T follicular helper cell (primary cell): ENCODE measurements at regions not wholly inside any gene's neighbourhood (a gene's known extent, or its start where the extent isn't known, plus 50 kb on each side); places are given as distances from the start of the nearest gene placed in this dataset.

Experiments used
- DNase-seq: peaks from one replicate; pipeline ENCODE4 v3.0.0-alpha.2; 2020; ENCODE audit warnings: low read depth

DNA sequence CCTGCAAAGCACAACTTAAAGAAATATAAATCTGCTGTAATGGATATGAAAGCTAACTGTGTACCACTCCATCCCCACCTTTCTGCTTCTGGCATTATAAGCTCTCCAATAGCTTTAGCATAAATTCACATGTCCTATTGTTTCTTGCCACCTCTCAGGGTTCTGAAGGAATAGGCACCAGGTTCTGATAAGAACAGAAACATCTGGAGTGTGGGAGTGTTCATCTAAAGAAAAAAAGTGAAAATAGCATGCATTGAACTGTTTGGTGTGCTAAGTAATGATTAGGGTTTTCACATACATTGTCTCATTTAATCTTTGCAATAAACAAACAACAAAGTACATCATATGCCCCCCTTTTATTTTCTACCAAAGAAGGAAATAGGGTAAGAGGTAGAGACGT lies 72.3 kb downstream of the FAM76B start:
- no peak for DNase-seq

DNA sequence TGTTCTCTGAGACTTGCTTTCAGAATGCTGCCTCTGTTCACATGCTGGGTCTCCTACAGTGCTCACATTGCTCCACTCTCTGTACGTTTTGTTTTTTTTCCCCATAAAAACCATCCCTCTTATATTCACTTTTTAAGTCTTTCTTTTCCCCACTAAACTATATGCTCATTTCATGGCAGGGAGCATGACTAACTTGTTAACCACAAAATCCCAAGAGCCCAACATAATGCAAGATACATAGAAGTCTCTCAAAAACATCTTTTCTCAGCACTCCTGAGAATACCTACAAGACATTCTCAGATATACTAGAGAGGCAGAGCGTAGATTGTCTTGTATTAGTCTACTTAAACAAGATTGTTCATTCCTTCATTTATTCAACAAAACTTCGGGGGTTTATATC lies 73.3 kb downstream of the FAM76B start:
- DNase-seq, result no peak

DNA sequence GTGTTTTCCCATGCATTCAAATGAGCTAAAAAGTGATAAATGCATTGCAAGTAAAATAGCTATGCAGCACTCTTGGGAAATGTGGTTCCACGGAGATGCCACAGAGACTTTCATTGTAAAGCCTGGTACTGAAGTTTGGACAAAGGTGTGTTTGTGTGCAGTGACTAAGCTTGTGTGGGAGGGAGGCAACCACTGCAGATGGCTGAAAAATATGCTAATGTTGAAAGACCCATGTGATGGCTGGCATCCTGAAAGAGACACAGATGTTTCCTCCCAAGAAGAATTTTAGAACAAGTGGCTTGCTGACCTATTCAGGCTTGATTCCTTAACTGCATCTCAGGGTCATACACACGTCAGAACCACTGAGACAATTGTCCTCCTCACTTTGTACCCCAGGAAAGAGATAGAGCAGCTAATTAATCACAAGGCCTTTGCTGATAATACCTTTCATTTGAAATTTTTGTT lies 73.8 kb downstream of the FAM76B start:
- DNase-seq, result no peak

- no peak for DNase-seq
Observed at GRCh38 chr11:95714843-95715776, 74.5 kb downstream of the FAM76B start.

- no peak for DNase-seq
Observed at GRCh38 chr11:95713428-95713827, 76.2 kb downstream of the FAM76B start.

DNA sequence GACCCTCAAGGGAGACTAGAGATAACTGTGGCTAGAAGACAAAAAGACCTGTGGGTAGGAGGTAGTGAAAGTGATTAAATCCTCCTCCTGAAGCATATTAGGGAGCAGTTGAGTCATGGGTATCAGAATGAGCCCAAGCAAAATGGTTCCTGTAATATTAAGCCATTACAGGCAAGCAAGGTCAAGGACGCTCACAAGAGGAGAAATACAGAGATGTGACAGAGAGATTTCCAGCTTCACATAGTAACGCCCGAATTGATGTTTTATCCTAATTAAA lies 77.7 kb downstream of the FAM76B start:
- DNase-seq, result no peak

- no peak for DNase-seq
Observed at GRCh38 chr11:95711162-95711944, 78.2 kb downstream of the FAM76B start.

DNA sequence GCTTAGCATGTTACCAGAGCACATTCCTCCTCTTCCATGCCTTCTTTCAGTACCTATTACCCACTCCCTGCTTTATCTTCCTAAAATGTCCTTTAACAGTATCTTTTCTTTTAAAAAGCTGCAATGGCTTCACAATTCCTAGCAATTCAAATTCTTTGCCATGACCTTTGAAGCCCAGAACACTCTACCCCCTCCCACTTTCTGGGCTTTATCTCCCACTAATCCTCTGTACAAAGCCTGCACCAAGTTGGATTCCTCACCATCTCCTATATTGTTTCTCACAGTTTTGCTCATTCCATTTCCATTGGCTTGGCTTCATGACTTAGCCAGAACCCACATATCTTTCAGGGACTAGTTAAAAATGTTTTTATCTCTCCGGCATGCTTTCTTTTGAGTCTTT lies 80.9 kb downstream of the FAM76B start:
- no peak for DNase-seq

GRCh38 chr11:95706974-95707387 lies 82.6 kb downstream of the FAM76B start:
- DNase-seq, result no peak

- peak; percentile 75 for DNase-seq
Observed at GRCh38 chr11:95705485-95706124, 84.0 kb downstream of the FAM76B start.

DNA sequence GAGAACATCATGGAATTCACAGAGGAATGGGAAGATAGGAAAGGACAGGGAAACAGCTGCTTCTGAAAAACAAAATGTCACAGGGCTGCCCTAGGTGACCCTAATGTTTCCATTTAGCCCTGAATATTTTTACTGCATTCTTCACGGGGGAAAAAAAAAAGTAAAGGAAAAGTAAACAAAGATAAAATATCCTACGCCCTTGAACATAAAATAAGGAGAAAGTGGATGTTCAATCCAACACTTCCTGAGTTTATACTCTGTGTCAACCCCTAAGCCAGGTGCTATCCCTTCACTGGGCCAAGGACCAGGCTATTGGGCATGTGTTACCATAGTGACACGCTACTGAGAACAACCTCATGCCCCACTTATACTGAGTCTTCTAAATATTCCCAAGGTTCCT lies 84.7 kb downstream of the FAM76B start:
- no peak for DNase-seq

DNA sequence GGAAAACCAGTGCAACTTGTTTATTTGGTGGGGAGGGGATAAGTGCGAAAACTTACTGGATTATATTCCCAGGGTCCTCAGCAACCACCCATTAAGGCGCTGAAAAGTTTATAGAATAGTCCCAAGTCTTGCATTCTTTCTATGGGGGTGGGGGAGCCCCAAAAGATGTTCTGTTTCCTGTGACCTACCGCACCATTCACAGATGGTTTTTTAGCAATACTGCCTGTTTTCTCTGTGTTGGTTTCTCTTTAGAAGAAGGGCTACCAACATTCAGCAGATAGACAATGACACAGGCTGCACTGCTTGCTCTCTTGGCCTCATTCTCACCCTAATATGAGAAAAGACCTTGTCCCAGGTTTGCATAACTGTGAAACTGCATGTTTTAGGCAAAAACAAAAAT lies 86.5 kb downstream of the FAM76B start:
- DNase-seq, result no peak

- no peak for DNase-seq
Observed at GRCh38 chr11:95702526-95702925, 87.1 kb downstream of the FAM76B start.

- no peak for DNase-seq
Observed at GRCh38 chr11:95700471-95700817, 89.1 kb downstream of the FAM76B start.

GRCh38 chr11:95699631-95700470 lies 89.7 kb downstream of the FAM76B start:
- DNase-seq, result no peak

GRCh38 chr11:95698676-95699557 lies 90.7 kb downstream of the FAM76B start:
- no peak for DNase-seq

GRCh38 chr11:95697614-95698408 lies 91.8 kb downstream of the FAM76B start:
- DNase-seq, result no peak

DNA sequence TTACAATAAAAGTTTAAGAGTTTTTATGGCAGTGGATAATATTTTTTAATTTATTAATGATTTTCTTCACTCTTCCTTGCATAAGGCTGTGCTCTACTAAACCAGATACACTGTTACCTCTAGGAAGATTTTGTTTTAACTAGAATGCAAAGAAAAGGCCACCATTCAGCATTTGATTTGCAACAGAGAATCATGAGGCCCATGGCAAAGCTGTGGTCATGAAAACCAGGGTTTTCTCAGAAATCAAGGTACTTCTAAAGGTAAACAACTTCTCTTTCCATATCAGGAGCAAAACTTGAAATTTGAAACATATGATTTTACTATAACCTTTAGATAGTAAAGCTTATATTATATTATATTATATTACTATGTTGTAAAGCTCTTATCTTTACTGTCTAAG lies 94.4 kb downstream of the FAM76B start:
- no peak for DNase-seq

DNA sequence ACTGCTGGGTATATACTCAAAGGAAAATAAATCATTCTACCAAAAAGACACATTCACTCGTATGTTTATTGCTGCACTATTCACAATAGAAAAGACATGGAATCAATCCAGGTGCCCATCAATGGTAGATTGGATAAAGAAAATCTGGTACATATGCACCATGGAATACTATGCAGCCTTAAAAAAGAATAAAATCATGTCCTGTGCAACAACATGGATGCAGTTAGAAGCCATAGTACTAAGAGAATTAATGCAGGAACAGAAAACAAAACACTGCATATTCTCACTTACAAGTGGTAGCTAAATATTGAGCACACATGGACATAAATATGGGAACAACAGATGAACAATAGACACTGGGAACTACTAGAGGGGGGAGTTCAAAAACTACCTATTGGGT lies 96.3 kb downstream of the FAM76B start:
- DNase-seq, result no peak
